Activated CD8-positive, alpha-beta memory T cell treated with anti-CD3 and anti-CD28 coated beads, Interleukin-2, amount 10 ng/mL, durations not matched to agents 7 days and 5 days (primary cell): ENCODE measurements at regions not wholly inside any gene's neighbourhood (a gene's known extent, or its start where the extent isn't known, plus 50 kb on each side); places are given as distances from the start of the nearest gene placed in this dataset.

Source experiments
- ATAC-seq: fragments of 150-1000 bp; cut with Tn5 transposase; one replicate; pipeline ENCODE4 v1.10.0; 2021; ENCODE audit warnings: moderate library complexity
- CTCF ChIA-PET: fragments of 350-600 bp; sonication (Branson Sonifier 250); formaldehyde crosslinking; loops from one replicate; lab custom pipeline; 2021; ENCODE audit warnings: antibody characterized with exemption; lab: Charles Lee
- DNase-seq: peaks from one replicate; pipeline ENCODE4 v3.0.0-alpha.2; 2020
- H3K27ac Mint-ChIP-seq: one replicate; pipeline ENCODE4 v1.8.0; 2021; ENCODE audit warnings: mild to moderate bottlenecking, mixed read lengths
- H3K27me3 Mint-ChIP-seq: one replicate; pipeline ENCODE4 v1.8.0; 2021; ENCODE audit warnings: mixed read lengths
- H3K36me3 Mint-ChIP-seq: one replicate; pipeline ENCODE4 v1.8.0; 2021; ENCODE audit warnings: mild to moderate bottlenecking, mixed read lengths
- H3K4me1 Mint-ChIP-seq: one replicate; pipeline ENCODE4 v1.8.0; 2021; ENCODE audit warnings: mixed read lengths
- H3K4me3 Mint-ChIP-seq: one replicate; pipeline ENCODE4 v1.8.0; 2021; ENCODE audit warnings: mild to moderate bottlenecking, moderate library complexity, mixed read lengths
- H3K9me3 Mint-ChIP-seq: one replicate; pipeline ENCODE4 v1.8.0; 2022; ENCODE audit warnings: low read depth, mixed read lengths

DNA sequence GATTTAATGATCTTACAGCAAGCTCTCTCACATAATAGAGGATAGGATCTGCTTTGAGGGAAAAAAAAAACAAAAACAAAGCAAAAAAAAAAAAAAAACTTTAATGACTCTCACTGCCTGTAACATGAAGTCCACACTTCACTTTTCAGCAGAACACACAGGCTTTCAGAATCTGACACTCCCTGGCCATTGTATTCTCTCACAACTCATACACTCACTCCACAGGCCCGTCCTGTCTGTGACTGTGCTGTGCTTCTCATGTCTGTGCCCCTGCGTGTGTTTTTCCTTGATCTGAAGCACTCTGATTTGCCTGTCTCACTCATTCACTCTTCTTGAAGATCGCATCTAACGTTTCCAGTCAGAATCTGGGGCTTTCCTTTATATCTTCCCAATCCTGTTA is 460.8 kb downstream of the TMA16 start:
- no peak overlapping the region for H3K27ac Mint-ChIP-seq
- ATAC-seq (no peak), DNase-seq (no peak)
- H3K4me1 Mint-ChIP-seq, result no peaks in the 10 kb centered on the region
- H3K4me3 Mint-ChIP-seq, result no peak overlapping the region
- H3K9me3 Mint-ChIP-seq, result peaks cover 5% of the 10 kb centered on the region
- H3K36me3 Mint-ChIP-seq, result no peaks in the 10 kb centered on the region
- CTCF ChIA-PET, result no interaction called here
- no peaks in the 10 kb centered on the region for H3K27me3 Mint-ChIP-seq

DNA sequence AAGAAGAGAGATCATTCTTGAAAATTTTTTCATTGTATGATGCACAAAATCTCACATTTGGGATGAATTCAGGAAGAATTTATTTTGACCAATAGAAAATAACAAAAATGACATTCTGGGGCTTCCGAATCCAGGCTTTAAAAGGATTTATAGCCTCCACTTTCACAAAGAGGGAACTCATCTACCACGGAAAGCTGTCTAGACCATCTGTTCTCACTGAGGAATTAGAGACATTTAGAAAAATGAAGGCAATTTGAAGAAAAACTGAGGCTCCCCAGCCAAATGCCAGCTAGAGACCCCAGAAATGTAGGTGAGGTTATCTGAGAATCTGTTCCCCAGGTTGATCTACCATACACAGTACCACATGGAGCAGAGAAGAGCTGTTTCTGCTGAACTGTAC is 464.3 kb downstream of the TMA16 start:
- H3K36me3 Mint-ChIP-seq, result no peaks in the 10 kb centered on the region
- no peak for DNase-seq
- H3K4me3 Mint-ChIP-seq, result no peak overlapping the region
- no peak overlapping the region for H3K27ac Mint-ChIP-seq
- CTCF ChIA-PET, result no interaction called here
- H3K4me1 Mint-ChIP-seq, result no peaks in the 10 kb centered on the region
- H3K27me3 Mint-ChIP-seq, result no peaks in the 10 kb centered on the region
- H3K9me3 Mint-ChIP-seq, result peaks cover 3% of the 10 kb centered on the region
- no peak for ATAC-seq

DNA sequence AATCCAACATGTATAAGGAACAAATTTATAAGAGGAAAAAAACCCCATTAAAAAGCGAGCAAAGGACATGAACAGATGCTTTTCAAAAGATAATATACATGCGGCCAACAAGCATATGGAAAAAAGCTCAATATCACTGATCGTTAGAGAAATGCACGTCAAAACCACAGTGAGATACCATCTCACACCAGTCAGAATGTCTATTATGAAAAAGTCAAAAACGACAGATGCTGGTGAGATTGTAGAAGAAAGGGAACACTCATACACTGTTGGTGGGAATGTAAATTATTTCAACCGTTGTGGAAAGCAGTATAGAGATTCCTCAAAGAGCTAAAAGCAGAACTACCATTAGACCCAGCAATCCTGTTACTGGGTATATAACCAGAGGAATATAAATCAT is 465.4 kb downstream of the TMA16 start:
- Mint-ChIP-seq H3K4me3 (no peak overlapping the region), H3K36me3 (no peaks in the 10 kb centered on the region), H3K9me3 (peaks cover 3% of the 10 kb centered on the region), H3K27me3 (no peaks in the 10 kb centered on the region), H3K4me1 (no peaks in the 10 kb centered on the region), H3K27ac (no peak overlapping the region)
- DNase-seq, result no peak
- ATAC-seq, result no peak
- CTCF ChIA-PET, result no interaction called here

DNA sequence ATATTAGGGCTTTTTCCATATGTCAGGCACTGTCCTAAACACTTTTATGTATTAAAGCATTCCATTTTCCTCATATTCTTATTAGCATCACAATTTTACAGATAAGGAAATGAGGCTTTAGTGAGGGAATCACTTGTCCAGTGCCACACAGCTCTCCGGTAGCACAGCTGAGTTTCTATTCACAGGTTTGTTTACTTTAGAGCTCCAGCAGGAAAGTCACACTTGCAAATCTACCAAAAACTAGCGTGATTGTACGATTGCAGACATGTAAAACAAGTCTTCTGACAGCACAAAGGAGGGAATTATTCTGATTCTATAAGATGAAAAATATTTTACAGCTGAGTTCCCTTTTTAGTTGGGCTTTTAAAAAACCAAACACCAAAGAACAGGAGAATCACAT is 472.1 kb downstream of the TMA16 start:
- Mint-ChIP-seq H3K4me1 (no peaks in the 10 kb centered on the region), H3K36me3 (no peaks in the 10 kb centered on the region), H3K4me3 (no peak overlapping the region), H3K27me3 (no peaks in the 10 kb centered on the region), H3K9me3 (no peaks in the 10 kb centered on the region), H3K27ac (no peak overlapping the region)
- CTCF ChIA-PET, result no interaction called here
- ATAC-seq, result no peak
- DNase-seq, result no peak

DNA sequence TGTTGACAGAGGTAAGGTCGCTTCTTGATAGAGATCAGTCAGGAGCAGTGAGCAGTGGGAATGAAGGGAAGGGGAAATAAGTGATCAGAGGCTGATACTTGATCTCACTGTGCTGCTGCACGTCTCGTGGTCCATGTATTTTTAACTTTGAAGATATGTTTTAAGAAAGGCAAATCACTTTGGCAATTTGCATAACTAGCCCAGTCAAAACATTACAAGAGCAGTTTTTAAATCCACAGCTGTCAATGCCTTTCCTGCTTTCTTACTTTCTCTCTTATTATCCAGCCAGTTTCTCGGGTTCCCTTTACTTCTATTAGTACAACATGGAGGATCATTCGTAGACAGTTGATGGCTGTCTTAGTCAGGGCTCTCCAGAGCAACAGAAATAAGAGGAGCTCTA is 472.8 kb downstream of the TMA16 start:
- H3K9me3 Mint-ChIP-seq, result no peaks in the 10 kb centered on the region
- no peaks in the 10 kb centered on the region for H3K36me3 Mint-ChIP-seq
- no peak overlapping the region for H3K4me3 Mint-ChIP-seq
- no peaks in the 10 kb centered on the region for H3K27me3 Mint-ChIP-seq
- CTCF ChIA-PET, result no interaction called here
- DNase-seq, result no peak
- H3K27ac Mint-ChIP-seq, result no peak overlapping the region
- H3K4me1 Mint-ChIP-seq, result no peaks in the 10 kb centered on the region
- ATAC-seq, result no peak

DNA sequence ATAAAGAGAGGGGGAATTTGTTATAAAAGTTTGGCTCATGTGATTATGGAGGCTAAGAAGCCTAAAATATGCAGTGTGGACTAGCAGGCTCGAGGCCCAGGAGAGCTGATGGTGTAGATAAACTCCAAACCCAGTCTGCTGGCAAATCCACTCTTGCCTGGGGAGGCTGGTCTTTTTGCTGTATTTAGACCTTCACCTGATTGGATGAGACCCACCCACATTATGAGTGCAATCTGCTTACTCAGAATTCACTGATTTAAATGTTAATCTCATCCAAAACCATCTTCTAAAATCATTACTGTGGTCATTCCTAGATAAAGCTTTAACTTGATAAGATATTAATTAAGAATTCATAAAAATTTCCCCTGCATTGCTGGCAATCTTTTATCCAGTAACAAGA is 473.2 kb downstream of the TMA16 start:
- H3K27me3 Mint-ChIP-seq, result no peaks in the 10 kb centered on the region
- no peak overlapping the region for H3K27ac Mint-ChIP-seq
- no peaks in the 10 kb centered on the region for H3K9me3 Mint-ChIP-seq
- CTCF ChIA-PET, result no interaction called here
- H3K4me1 Mint-ChIP-seq, result no peaks in the 10 kb centered on the region
- no peak for ATAC-seq
- H3K4me3 Mint-ChIP-seq, result no peak overlapping the region
- DNase-seq, result no peak
- no peaks in the 10 kb centered on the region for H3K36me3 Mint-ChIP-seq

DNA sequence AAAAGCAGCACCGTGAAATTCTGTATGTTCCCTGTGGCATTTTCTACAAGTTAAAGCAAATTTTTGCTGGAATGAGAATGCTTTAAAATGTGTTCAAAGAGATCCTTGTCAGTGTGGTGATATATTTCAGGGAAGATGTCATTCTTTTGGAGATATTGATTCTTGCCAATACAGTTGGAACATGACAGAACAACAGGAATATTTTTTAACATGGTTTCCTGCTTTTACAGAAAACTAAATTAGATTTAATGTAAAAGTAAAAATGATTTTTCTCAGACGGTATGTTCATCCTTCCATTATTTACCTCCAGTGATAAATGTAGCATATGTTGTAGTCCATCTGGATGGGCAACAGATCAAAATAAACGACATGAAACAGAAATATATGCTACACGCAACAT is 474.8 kb downstream of the TMA16 start:
- DNase-seq, result no peak
- CTCF ChIA-PET, result no interaction called here
- Mint-ChIP-seq H3K4me1 (no peaks in the 10 kb centered on the region), H3K9me3 (no peaks in the 10 kb centered on the region), H3K27me3 (no peaks in the 10 kb centered on the region), H3K36me3 (no peaks in the 10 kb centered on the region), H3K27ac (no peak overlapping the region), H3K4me3 (no peak overlapping the region)
- ATAC-seq, result no peak

DNA sequence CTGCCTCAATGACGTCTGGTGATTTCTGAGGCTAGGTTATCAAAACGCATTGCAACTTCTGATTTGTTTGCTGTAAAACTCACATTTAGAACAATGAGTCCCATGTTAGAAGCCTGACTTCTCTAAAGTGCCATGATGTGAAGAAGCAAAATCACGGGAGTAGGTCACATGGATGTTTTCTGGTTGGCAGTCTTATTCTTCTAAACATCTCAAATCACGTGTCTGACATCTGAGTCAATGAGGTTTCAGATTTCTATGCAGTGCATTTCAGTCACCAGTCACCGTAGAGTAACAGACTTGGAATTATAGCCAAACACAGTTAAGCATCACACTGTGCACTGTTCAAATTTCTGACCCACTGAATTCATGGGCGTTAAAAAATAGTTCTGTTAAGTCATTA is 482.1 kb downstream of the TMA16 start:
- H3K27me3 Mint-ChIP-seq, result no peaks in the 10 kb centered on the region
- ATAC-seq, result no peak
- no peaks in the 10 kb centered on the region for H3K9me3 Mint-ChIP-seq
- CTCF ChIA-PET, result no interaction called here
- no peak overlapping the region for H3K27ac Mint-ChIP-seq
- no peaks in the 10 kb centered on the region for H3K4me1 Mint-ChIP-seq
- no peak overlapping the region for H3K4me3 Mint-ChIP-seq
- DNase-seq, result no peak
- no peaks in the 10 kb centered on the region for H3K36me3 Mint-ChIP-seq

DNA sequence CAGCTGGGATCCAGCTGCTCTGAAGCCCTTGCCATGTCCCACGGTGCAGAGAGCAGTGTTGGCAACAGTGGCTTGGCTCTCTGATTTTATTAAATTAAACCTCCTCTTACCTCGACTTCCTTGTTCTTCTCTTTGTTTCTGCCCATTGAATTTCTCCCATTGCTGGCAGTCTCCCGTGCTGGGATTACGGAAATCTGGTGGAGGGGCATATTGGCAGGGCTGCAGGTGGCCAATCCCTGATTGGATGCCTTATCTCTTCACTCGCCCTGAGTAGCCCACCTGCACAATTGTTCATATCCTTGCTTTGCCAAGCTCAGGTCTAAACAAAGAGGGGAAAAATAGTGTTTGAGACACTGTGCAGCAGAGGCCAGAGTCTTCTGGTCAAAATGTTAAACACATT is 493.9 kb downstream of the TMA16 start:
- DNase-seq, result no peak
- no peaks in the 10 kb centered on the region for H3K36me3 Mint-ChIP-seq
- ATAC-seq, result no peak
- CTCF ChIA-PET, result no interaction called here
- no peak overlapping the region for H3K4me3 Mint-ChIP-seq
- no peak overlapping the region for H3K27ac Mint-ChIP-seq
- H3K9me3 Mint-ChIP-seq, result peaks cover 2% of the 10 kb centered on the region
- H3K27me3 Mint-ChIP-seq, result no peaks in the 10 kb centered on the region
- no peaks in the 10 kb centered on the region for H3K4me1 Mint-ChIP-seq

DNA sequence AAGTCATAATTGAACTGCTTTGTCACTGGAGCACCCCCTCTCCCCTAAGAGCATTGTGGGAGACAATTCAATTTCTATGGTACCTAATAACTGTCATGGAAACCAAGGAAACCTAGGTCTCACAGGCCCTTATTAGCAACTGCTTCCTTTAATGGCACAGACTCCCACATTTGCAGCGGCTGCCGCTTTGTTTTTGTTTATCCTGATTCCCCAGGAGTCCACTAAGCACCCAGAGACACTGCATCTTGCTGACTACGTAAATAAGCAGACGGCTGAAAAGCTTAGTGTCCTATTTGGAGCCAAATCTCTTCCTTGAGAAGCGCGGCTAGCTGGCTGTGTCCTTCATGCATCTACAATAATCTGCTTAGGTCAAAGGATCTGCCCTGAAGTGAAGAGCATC is 494.4 kb downstream of the TMA16 start:
- no peak overlapping the region for H3K4me3 Mint-ChIP-seq
- ATAC-seq, result no peak
- H3K9me3 Mint-ChIP-seq, result peaks cover 2% of the 10 kb centered on the region
- no peak for DNase-seq
- no peaks in the 10 kb centered on the region for H3K27me3 Mint-ChIP-seq
- no peak overlapping the region for H3K27ac Mint-ChIP-seq
- no peaks in the 10 kb centered on the region for H3K4me1 Mint-ChIP-seq
- CTCF ChIA-PET, result no interaction called here
- no peaks in the 10 kb centered on the region for H3K36me3 Mint-ChIP-seq

DNA sequence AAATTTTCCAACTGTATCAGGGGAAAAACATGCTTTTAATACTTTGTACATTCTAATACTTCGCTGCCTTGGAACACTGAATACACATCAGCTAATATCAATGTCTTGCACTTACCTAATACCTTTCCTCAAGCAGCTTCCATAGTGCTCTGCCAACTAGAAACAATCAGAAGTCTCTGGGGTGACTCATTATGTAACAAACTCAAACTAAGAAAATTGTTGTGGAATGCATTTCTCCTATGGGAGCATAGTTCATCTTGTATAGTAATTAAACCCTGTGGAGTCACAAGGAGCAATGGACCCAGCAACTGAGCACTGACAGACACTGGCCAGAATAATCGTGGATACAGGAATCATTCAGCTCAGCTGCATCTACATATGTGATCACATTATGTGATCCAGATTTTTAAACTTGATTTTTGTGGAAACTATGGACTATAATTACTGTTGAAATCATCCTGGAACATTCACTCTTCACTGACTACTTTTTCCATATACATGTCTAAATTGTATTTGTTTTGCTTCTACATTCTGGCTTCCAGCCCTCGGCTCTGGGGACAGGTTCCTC is 496.9 kb downstream of the TMA16 start:
- H3K4me3 Mint-ChIP-seq, result no peak overlapping the region
- no peaks in the 10 kb centered on the region for H3K27me3 Mint-ChIP-seq
- DNase-seq (no peak), ATAC-seq (no peak)
- H3K4me1 Mint-ChIP-seq, result no peaks in the 10 kb centered on the region
- CTCF ChIA-PET, result no interaction called here
- no peaks in the 10 kb centered on the region for H3K36me3 Mint-ChIP-seq
- peaks cover 2% of the 10 kb centered on the region for H3K9me3 Mint-ChIP-seq
- no peak overlapping the region for H3K27ac Mint-ChIP-seq

DNA sequence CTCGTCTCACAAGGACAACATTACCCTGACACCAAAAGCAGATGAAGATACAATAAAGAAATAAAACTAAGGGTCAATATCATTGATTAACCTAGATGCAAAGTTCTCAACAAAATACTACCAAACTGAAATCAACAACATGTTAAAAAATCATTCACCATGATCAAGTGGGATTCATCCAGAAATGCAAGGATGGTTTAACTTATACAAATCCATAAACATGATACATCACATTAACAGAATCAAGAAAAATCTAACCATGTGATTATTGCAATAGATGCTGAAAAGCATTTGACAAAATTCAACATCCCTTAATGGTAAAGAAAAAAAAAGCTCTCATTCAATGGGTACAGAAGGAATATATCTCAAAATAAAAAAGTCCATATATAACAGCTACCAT is 514.9 kb downstream of the TMA16 start:
- ATAC-seq (no peak), DNase-seq (no peak)
- CTCF ChIA-PET, result no interaction called here
- Mint-ChIP-seq H3K9me3 (peaks cover 6% of the 10 kb centered on the region), H3K4me1 (no peaks in the 10 kb centered on the region), H3K27me3 (no peaks in the 10 kb centered on the region), H3K4me3 (no peak overlapping the region), H3K27ac (no peak overlapping the region), H3K36me3 (no peaks in the 10 kb centered on the region)

DNA sequence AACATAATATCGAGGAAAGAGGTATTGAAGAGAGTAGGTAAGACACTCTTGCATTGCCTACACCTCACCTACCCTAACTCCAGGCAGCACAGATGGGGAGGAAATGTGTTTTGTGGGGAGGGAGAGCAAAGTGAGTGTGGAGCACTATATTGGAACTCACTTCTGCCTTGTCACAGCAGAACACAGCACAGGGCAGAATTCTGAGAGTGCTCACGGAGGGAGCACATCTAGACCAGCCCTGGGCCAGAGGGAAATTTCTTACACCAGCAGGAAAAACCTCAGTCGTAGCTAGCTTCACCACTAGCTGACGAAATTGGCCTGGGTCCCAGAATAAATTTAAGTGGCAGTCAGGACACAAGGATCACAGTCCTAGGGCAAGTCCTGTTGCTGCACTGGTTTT is 517.3 kb downstream of the TMA16 start:
- no peaks in the 10 kb centered on the region for H3K4me1 Mint-ChIP-seq
- ATAC-seq (no peak), DNase-seq (no peak)
- H3K27me3 Mint-ChIP-seq, result no peaks in the 10 kb centered on the region
- H3K36me3 Mint-ChIP-seq, result no peaks in the 10 kb centered on the region
- CTCF ChIA-PET, result no interaction called here
- no peaks in the 10 kb centered on the region for H3K9me3 Mint-ChIP-seq
- no peak overlapping the region for H3K4me3 Mint-ChIP-seq
- H3K27ac Mint-ChIP-seq, result no peak overlapping the region

DNA sequence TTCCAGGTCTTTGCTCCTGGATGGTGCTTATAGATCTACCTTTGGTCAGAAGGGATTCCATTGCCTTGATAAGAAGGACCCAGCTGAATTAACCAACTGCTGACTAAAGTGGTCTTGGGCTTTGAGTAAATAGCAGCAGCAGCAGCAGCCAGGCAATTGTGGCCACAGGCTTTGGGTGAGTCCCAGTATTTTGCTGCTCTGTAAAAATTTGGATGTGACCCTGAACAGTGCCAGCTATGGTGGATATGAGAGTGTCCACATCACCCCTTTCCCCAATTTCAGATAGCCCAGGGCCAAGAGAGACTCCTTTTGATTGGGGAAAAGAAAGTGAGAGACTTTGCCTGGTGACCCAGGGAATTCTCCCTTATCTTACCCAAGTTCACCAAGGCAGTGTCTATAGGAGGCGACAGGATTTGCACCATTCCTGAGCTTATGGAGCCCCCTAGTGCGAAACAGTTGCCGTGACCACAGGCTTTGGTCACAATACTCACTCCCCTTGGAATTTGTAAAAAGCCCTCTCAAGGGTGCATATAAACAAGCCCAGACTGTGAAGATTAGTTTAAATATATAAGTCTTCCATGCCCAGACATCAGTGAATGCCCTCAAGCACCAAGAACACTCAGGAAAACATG is 518.0 kb downstream of the TMA16 start:
- Mint-ChIP-seq H3K4me1 (no peaks in the 10 kb centered on the region), H3K27ac (no peak overlapping the region), H3K36me3 (no peaks in the 10 kb centered on the region), H3K4me3 (no peak overlapping the region), H3K9me3 (no peaks in the 10 kb centered on the region), H3K27me3 (no peaks in the 10 kb centered on the region)
- no peak for ATAC-seq
- no peak for DNase-seq
- CTCF ChIA-PET, result no interaction called here

DNA sequence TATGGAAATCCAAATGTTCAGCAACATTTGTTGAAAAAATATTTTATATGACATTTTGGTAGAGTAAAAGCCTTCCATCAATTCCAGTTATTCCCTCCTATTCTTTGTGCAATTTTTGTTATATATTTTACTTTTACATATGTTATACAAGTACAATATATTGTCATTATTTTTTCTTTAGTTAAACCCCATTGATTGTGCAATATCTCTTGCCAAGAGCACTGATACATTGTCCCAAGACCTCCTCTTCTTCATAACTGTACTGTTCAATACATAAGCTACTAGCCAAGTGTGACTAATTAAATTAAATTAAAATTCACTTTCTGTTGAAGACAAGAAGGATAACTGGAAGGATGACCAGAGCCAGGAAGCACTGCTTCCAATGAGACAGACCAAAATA is 527.5 kb downstream of the TMA16 start:
- CTCF ChIA-PET, result no interaction called here
- H3K36me3 Mint-ChIP-seq, result no peaks in the 10 kb centered on the region
- no peak overlapping the region for H3K4me3 Mint-ChIP-seq
- H3K27ac Mint-ChIP-seq, result no peak overlapping the region
- H3K4me1 Mint-ChIP-seq, result no peaks in the 10 kb centered on the region
- no peak for DNase-seq
- H3K9me3 Mint-ChIP-seq, result peaks cover 4% of the 10 kb centered on the region
- no peak for ATAC-seq
- H3K27me3 Mint-ChIP-seq, result no peaks in the 10 kb centered on the region
